Upper lobe of left lung (tissue), 4 donors: ENCODE measurements at regions not wholly inside any gene's neighbourhood (a gene's known extent, or its start where the extent isn't known, plus 50 kb on each side); places are given as distances from the start of the nearest gene placed in this dataset.

Experiments used
- CTCF ChIP-seq, 6 experiments: fragments of 450-650 bp in 4 of 6; fragments of 200-600 bp in 2 of 6; sonication (generic) in 2 of 6; IDR thresholded peaks; one replicate each; pipeline ENCODE4 v1.5.1; 2016 to 2019; ENCODE audit warnings: antibody characterized with exemption in 6 of 6
- EP300 ChIP-seq, 4 donors: sonication (generic); formaldehyde crosslinking; IDR thresholded peaks; one replicate each; pipeline ENCODE4 v1.5.1; 2017; ENCODE audit warnings: antibody characterized with exemption in 4 of 4, control low read depth in 2 of 4
- POLR2A ChIP-seq, 4 donors: fragments of 450-650 bp; IDR thresholded peaks; one replicate each; pipeline ENCODE4 v1.5.1; 2016 to 2017; ENCODE audit warnings: antibody characterized with exemption in 4 of 4, mild to moderate bottlenecking in 2 of 4

- TF ChIP-seq CTCF (IDR thresholded peaks at IDR 0.05) (no peak), EP300 (IDR thresholded peaks at IDR 0.05) (no peak), POLR2A (IDR thresholded peaks at IDR 0.05) (no peak)
These were observed 250.1 kb downstream of the TLE3 start for GRCh38 chr15:69847625-69848024.
